Colonic mucosa (tissue), 4 donors: ENCODE measurements at regions not wholly inside any gene's neighbourhood (a gene's known extent, or its start where the extent isn't known, plus 50 kb on each side); places are given as distances from the start of the nearest gene placed in this dataset.

ENCODE experiments used
- DNase-seq: peaks from one replicate; pipeline ENCODE4 v3.0.0-alpha.2; 2020
- H3K27ac ChIP-seq: fragments of 200-600 bp; one replicate; pipeline ENCODE4 v1.8.0; 2021
- H3K27me3 ChIP-seq: fragments of 200-600 bp; one replicate; pipeline ENCODE4 v1.8.0; 2021
- H3K36me3 ChIP-seq: fragments of 200-600 bp; one replicate; pipeline ENCODE4 v1.8.0; 2021
- H3K4me1 ChIP-seq: fragments of 200-600 bp; one replicate; pipeline ENCODE4 v1.8.0; 2021; ENCODE audit warnings: mild to moderate bottlenecking
- H3K4me3 ChIP-seq: fragments of 200-600 bp; one replicate; pipeline ENCODE4 v1.8.0; 2021
- H3K9ac ChIP-seq, 2 donors: one replicate each; pipeline ENCODE4 v1.7.0; 2013; ENCODE audit warnings: control low read depth in 2 of 2, low read depth in 2 of 2, low read length in 2 of 2
- H3K9me3 ChIP-seq: fragments of 200-600 bp; one replicate; pipeline ENCODE4 v1.8.0; 2021
- intact Hi-C: fragments of 100-400 bp; cut with DNase I; formaldehyde crosslinking; loops from one replicate; pipeline ENCODE4 v1.14.1; 2022
- TF ChIP-seq, protein P1 (sequence below): fragments of 200-600 bp; IDR thresholded peaks from one replicate; pipeline ENCODE4 v1.8.0; 2022; ENCODE audit warnings: antibody characterized with exemption, mild to moderate bottlenecking
- donor health status: healthy.
- donor health status: DM: no; HTN: no; CAD: no.
- donor health status: DM: no; HTN: no; CAD: no.

DNA sequence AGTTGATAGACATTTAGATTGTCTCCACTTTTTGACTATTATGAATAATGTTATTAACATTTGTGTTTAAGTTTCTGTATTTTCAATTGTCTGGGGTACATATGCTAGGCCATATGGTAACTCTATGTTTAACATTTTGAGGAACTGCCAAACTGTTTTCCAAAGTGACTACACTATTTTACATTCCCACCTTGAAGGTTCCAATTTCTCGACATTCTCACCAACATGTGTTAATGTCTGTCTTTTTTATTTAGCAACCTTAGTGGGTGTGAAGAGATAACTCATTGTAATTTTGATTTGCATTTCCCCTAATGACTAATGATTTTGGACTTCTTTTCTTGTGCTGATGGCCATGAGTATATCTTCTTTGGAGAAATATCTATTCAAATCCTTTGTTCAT lies 832.4 kb downstream of the DNAJB9 start:
- TF ChIP-seq, protein P1, sequence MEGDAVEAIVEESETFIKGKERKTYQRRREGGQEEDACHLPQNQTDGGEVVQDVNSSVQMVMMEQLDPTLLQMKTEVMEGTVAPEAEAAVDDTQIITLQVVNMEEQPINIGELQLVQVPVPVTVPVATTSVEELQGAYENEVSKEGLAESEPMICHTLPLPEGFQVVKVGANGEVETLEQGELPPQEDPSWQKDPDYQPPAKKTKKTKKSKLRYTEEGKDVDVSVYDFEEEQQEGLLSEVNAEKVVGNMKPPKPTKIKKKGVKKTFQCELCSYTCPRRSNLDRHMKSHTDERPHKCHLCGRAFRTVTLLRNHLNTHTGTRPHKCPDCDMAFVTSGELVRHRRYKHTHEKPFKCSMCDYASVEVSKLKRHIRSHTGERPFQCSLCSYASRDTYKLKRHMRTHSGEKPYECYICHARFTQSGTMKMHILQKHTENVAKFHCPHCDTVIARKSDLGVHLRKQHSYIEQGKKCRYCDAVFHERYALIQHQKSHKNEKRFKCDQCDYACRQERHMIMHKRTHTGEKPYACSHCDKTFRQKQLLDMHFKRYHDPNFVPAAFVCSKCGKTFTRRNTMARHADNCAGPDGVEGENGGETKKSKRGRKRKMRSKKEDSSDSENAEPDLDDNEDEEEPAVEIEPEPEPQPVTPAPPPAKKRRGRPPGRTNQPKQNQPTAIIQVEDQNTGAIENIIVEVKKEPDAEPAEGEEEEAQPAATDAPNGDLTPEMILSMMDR, result no peak
- no peak for DNase-seq
- H3K4me3 ChIP-seq, result no peak overlapping the region
- H3K36me3 ChIP-seq, result no peaks in the 10 kb centered on the region
- H3K27me3 ChIP-seq, result no peaks in the 10 kb centered on the region
- intact Hi-C loops, result no loop called here
- peaks cover 5% of the 10 kb centered on the region for H3K9me3 ChIP-seq
- H3K4me1 ChIP-seq, result no peaks in the 10 kb centered on the region
- H3K27ac ChIP-seq, result no peak overlapping the region
- no peak overlapping the region for H3K9ac ChIP-seq

DNA sequence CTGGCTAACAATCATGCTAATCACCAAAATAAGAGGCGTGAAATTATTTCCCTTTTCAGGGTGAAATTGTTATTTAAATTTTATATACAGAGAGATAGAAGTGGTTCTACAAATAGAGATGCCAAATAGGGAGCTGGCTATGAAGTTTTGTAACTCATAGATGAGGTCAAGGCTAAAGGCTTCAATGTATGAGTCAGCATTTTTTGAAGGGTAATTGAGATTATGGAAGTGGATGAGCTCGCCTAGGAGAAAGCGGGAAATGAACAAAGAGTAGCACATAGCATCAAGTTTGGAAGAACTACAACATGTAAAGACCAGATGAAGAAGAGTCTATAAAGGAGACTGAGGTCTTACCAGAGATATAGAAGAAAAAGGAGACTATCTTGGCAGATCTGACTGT lies 838.1 kb downstream of the DNAJB9 start:
- H3K9me3 ChIP-seq, result peaks cover 5% of the 10 kb centered on the region
- intact Hi-C loops, result no loop called here
- H3K4me1 ChIP-seq, result no peaks in the 10 kb centered on the region
- H3K36me3 ChIP-seq, result no peaks in the 10 kb centered on the region
- TF ChIP-seq, protein P1, result no peak
- no peak overlapping the region for H3K27ac ChIP-seq
- no peak overlapping the region for H3K9ac ChIP-seq
- no peaks in the 10 kb centered on the region for H3K27me3 ChIP-seq
- H3K4me3 ChIP-seq, result no peak overlapping the region
- no peak for DNase-seq

DNA sequence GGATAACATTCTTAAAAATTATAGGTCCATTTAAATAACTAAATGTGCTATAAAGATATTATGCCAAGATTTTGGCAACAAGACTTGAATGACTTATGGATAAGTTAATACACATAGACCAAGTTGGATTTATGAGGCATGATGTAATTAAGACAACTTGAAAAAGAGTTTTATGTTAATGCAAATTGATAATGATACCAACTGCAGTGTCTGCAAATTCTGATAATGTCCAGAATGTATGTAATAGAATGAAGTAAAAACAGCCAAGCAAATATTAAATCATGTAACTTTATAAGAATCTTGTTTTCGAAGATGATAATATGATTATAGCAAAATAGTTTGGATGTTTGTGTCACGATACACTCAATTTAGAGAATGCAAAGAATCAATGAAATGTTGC lies 868.3 kb downstream of the DNAJB9 start:
- Histone ChIP-seq H3K4me3 (no peak overlapping the region), H3K4me1 (no peaks in the 10 kb centered on the region), H3K27me3 (no peaks in the 10 kb centered on the region), H3K9me3 (no peaks in the 10 kb centered on the region), H3K36me3 (no peaks in the 10 kb centered on the region), H3K27ac (no peak overlapping the region), H3K9ac (no peak overlapping the region)
- intact Hi-C loops, result no loop called here
- DNase-seq, result no peak
- TF ChIP-seq, protein P1, result no peak

DNA sequence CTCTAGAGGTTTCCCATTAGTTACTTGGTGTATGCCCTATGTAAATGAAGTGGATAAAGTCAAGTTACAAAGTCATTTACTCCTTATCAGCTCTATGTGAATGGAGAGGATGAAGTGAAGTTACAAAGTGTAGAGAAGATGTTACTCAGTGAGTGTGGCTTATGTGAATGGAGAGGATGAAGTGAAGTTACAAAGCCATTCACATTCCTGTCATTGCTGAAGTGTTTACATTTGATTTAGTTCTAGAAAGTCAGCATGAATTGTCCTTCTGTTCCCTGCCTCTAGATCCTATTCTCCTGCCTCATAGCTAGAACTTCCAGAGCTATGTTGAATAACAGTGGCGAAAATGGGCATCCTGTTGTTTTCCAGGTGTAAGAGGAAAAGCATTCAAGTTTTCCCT lies 880.1 kb downstream of the DNAJB9 start:
- Histone ChIP-seq H3K36me3 (no peaks in the 10 kb centered on the region), H3K9me3 (no peaks in the 10 kb centered on the region), H3K4me1 (no peaks in the 10 kb centered on the region), H3K4me3 (no peak overlapping the region), H3K9ac (no peak overlapping the region), H3K27me3 (no peaks in the 10 kb centered on the region), H3K27ac (no peak overlapping the region)
- intact Hi-C loops, result no loop called here
- DNase-seq, result no peak
- TF ChIP-seq, protein P1, result no peak

DNA sequence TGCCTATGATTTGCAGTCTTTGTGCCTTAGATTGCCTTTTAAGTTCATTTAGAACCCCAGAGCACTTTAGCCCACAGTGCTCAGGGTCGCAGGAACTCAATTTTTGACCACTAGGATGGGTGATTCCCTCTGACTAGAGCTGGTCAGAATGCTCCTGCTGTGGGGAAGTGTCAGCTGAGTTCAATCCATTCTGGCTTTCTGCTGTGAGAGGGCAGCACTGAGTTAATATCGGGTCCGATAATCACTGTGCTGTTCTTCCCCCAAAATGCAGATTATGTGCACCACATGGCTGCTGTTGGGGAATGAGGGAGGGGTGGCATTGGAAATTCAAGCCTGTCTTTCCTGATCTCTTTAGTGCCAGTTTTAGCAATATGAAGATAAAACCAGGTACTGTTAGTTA lies 886.4 kb downstream of the DNAJB9 start:
- Histone ChIP-seq H3K9ac (no peak overlapping the region), H3K9me3 (no peaks in the 10 kb centered on the region), H3K4me1 (no peaks in the 10 kb centered on the region), H3K36me3 (no peaks in the 10 kb centered on the region), H3K27ac (no peak overlapping the region), H3K27me3 (no peaks in the 10 kb centered on the region), H3K4me3 (no peak overlapping the region)
- intact Hi-C loops, result no loop called here
- DNase-seq, result no peak
- TF ChIP-seq, protein P1, result no peak

DNA sequence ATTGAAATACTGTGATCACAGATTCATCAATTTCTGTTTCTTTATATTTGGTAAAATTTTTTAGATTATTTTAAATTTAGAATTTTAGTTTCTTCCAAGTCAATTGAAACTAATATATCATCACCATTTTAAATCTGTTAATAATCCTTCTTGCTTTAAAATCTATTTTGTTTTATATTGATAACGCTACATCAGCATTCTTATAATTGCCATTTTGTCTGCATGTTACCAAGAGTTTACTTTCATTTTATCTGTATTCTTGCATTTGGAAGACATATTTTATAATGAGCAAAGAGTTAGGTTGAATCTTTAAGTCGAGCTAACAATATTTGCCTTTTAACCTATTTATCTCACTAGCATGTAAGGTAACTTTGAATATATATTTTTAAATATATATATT lies 890.6 kb downstream of the DNAJB9 start:
- H3K36me3 ChIP-seq, result no peaks in the 10 kb centered on the region
- intact Hi-C loops, result no loop called here
- H3K27ac ChIP-seq, result no peak overlapping the region
- H3K9me3 ChIP-seq, result no peaks in the 10 kb centered on the region
- H3K4me3 ChIP-seq, result no peak overlapping the region
- TF ChIP-seq, protein P1, result no peak
- H3K9ac ChIP-seq, result no peak overlapping the region
- no peak for DNase-seq
- no peaks in the 10 kb centered on the region for H3K27me3 ChIP-seq
- no peaks in the 10 kb centered on the region for H3K4me1 ChIP-seq
